Naive thymus-derived CD8-positive, alpha-beta T cell (primary cell): ENCODE measurements at regions not wholly inside any gene's neighbourhood (a gene's known extent, or its start where the extent isn't known, plus 50 kb on each side); places are given as distances from the start of the nearest gene placed in this dataset.
"Not testable (repeated sequence)": the region's sequence is repeated elsewhere in the genome, so short reads cannot be mapped to it uniquely, and the experiment has no call there.

ENCODE experiments used
- ATAC-seq, 2 donors: fragments of 150-1000 bp; cut with Tn5 transposase in 1 of 2; sonication (Bioruptor Pico), chemical (Tn5 transposase) in 1 of 2; 1 replicate in 1 of 2; 2 replicates in 1 of 2; pipeline ENCODE4 v1.10.0; 2021; ENCODE audit warnings: mild to moderate bottlenecking in 2 of 2, moderate library complexity in 2 of 2
- POLR2A ChIA-PET: fragments of 350-600 bp; sonication (Branson Sonifier 250); formaldehyde crosslinking; loops from one replicate; lab custom pipeline; 2021; ENCODE audit warnings: antibody characterized with exemption; lab: Charles Lee
- DNase-seq, 10 donors: peaks; one replicate each; pipeline versions ENCODE4 v3.0.0 to v3.0.0-alpha.2; 2020 to 2022
- H3K27ac Mint-ChIP-seq, 10 donors: one replicate each; pipeline ENCODE4 v1.8.0; 2020 to 2022; ENCODE audit warnings: mild to moderate bottlenecking in 10 of 10, mixed read lengths in 10 of 10, moderate library complexity in 4 of 10, inconsistent platforms in 1 of 10
- H3K27me3 Mint-ChIP-seq, 5 donors: one replicate each; pipeline ENCODE4 v1.8.0; 2021 to 2022; ENCODE audit warnings: mixed read lengths in 5 of 5
- H3K36me3 Mint-ChIP-seq, 3 donors: one replicate each; pipeline ENCODE4 v1.8.0; 2020 to 2022; ENCODE audit warnings: mixed read lengths in 3 of 3, mild to moderate bottlenecking in 2 of 3, inconsistent platforms in 1 of 3
- H3K4me1 Mint-ChIP-seq, 4 donors: one replicate each; pipeline ENCODE4 v1.8.0; 2021 to 2022; ENCODE audit warnings: mixed read lengths in 4 of 4
- H3K4me3 Mint-ChIP-seq, 10 donors: one replicate each; pipeline ENCODE4 v1.8.0; 2020 to 2022; ENCODE audit warnings: mild to moderate bottlenecking in 10 of 10, mixed read lengths in 10 of 10, moderate library complexity in 6 of 10, inconsistent platforms in 1 of 10
- H3K9me3 Mint-ChIP-seq, 9 donors: one replicate each; pipeline ENCODE4 v1.8.0; 2020 to 2022; ENCODE audit warnings: mixed read lengths in 9 of 9, mild to moderate bottlenecking in 3 of 9, inconsistent platforms in 1 of 9, moderate library complexity in 1 of 9

DNA sequence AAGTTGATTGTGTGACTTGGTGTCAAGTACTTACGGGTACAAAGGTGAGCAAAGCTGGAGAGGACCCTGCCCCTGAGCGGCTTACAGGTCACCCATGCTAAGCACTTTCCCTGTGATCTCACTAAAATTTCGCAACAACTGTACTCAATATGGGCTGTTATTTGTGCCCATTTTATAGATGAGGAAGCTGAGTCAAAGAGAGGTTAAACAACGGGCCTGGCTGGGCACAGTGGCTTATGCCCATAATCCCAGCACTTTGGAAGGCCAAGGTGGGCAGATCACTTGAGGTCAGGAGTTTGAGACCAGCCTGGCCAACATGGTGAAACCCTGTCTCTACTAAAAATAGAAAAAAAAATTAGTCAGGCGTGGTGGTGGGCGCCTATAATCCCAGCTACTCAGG, 67.5 kb upstream of the ARL8B start:
- H3K27ac Mint-ChIP-seq, H3K27me3 Mint-ChIP-seq, H3K36me3 Mint-ChIP-seq, H3K9me3 Mint-ChIP-seq, H3K4me3 Mint-ChIP-seq, ATAC-seq, DNase-seq: not testable (repeated sequence)
- POLR2A ChIA-PET = interaction anchor here (0.6 kb wide), 1 partner anchor 91 kb away, joined by 3 read pairs; no protein-coding TSS in a partner anchor
- H3K4me1 Mint-ChIP-seq = peaks cover 0 to 32% (median 3%) of the 10 kb centered on the region in 4 donors

DNA sequence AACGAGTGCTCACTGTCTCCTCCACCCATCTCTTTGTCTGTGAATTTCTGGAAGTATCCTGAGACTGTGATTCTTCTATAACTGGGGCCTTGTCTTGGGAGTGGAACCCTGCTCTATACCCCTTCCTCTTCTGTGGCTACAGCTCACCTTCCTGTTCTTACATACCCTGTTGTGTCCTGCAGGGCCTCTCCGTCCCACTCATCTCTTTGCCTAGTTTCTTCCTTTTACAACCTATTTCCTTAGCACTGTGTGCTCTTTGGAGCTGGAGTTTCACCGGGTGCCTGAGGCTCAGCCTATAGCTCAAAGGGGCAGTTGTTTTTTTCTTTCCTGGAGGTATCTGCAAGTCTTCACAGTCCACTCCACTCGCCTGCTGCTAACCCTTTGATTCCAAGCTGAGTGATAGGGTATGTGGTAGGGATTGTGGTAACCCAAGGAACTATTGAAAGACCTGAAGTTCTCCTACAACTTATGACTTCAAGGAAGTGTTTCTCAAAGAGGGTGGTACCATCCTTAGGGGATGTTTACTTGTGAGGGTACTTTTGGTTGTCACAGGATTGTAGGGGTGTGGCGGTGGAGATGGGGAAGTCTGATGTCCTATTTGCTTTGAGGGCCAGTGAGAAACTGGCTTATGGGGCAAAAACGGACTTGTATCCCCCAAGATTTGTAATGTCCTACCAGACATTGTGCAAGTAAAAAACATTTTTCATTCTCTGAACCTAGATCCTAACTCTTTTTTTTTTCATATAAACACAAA, 66.6 kb upstream of the ARL8B start:
- Mint-ChIP-seq H3K36me3 (no peaks in the 10 kb centered on the region), H3K27ac (no peak overlapping the region), H3K4me1 (peaks cover 0 to 32% (median 3%) of the 10 kb centered on the region in 4 donors), H3K9me3 (no peaks in the 10 kb centered on the region), H3K4me3 (no peak overlapping the region), H3K27me3 (peaks cover 0 to 7% (median 0%) of the 10 kb centered on the region in 5 donors)
- no peak for DNase-seq
- POLR2A ChIA-PET = no interaction called here
- no peak for ATAC-seq

DNA sequence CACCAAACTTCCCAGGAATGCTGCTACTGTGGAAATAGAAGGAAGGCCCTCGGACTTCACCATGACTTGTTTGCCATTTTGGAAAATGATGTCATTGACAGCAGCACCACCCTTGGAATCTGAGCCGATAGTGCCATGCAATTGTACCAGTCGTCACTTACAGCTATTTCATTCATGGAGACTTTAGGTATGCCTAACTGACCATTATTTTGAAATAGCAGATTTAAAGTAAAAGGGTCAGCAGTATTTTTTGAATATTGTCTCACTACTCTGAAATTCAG, 66.0 kb upstream of the ARL8B start:
- peaks cover 0 to 32% (median 3%) of the 10 kb centered on the region in 4 donors for H3K4me1 Mint-ChIP-seq
- POLR2A ChIA-PET = no interaction called here
- no peaks in the 10 kb centered on the region for H3K9me3 Mint-ChIP-seq
- no peaks in the 10 kb centered on the region for H3K36me3 Mint-ChIP-seq
- no peak overlapping the region for H3K27ac Mint-ChIP-seq
- no peak for DNase-seq
- no peak overlapping the region for H3K4me3 Mint-ChIP-seq
- peaks cover 0 to 7% (median 0%) of the 10 kb centered on the region in 5 donors for H3K27me3 Mint-ChIP-seq
- ATAC-seq = no peak

DNA sequence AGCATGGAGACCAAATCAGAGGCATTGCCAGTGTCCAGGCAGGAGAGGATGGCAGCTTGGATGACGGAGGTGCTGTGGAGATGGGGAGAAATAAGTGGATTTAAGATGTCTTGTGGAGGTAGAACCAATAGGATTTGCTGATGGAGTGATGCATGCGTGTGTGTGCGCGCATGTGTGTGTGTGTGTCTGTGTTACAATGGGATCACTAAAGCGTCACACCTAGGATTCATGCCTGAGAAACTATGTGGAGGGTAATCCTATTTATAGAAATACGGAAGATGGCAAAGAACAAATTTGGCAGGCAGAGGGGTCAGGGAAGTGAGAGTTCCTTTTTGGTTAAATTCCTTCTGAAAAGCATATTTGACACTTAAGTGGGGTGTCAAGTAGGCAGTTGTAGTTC, 64.8 kb upstream of the ARL8B start:
- H3K4me1 Mint-ChIP-seq = peaks cover 0 to 26% (median 3%) of the 10 kb centered on the region in 4 donors
- H3K4me3 Mint-ChIP-seq = no peak overlapping the region
- POLR2A ChIA-PET = interaction anchor here (0.8 to 1.4 kb wide), 2 partner anchors 344 to 346 kb away, joined by 5 to 7 read pairs; no protein-coding TSS in a partner anchor
- no peaks in the 10 kb centered on the region for H3K9me3 Mint-ChIP-seq
- no peaks in the 10 kb centered on the region for H3K36me3 Mint-ChIP-seq
- peaks cover 0 to 7% (median 3%) of the 10 kb centered on the region in 5 donors for H3K27me3 Mint-ChIP-seq
- peak overlapping the region in 1 of 10 donors; percentile 58 for H3K27ac Mint-ChIP-seq
- no peak for DNase-seq
- ATAC-seq = no peak

DNA sequence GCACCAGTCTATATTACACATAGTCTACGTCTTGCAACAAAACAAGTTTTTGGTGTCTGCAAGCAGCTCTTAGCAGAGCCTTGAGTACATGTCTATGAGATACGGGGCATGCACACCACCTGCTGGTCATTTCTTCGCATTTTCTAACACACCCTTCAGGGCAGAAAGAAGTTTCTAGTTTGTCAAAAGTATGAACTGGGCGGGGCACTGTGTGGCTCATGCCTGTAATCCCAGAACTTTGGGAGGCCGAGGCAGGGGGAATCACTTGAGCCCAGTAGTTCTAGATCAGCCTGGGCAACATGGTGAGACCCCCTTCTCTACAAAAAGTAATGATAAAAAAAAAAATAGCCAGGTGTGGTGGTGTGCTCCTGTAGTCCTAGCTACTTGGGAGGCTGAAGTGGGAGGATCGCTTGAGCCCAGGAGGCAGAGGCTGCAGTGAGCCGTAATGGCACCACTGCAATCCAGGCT, 64.2 kb upstream of the ARL8B start:
- POLR2A ChIA-PET = interaction anchor here (0.7 to 1.4 kb wide), 2 partner anchors 236 to 347 kb away, joined by 3 to 7 read pairs; no protein-coding TSS in a partner anchor
- DNase-seq = peak; percentile 17 to 80 (median 66)
- peaks cover 0 to 26% (median 3%) of the 10 kb centered on the region in 4 donors for H3K4me1 Mint-ChIP-seq

DNA sequence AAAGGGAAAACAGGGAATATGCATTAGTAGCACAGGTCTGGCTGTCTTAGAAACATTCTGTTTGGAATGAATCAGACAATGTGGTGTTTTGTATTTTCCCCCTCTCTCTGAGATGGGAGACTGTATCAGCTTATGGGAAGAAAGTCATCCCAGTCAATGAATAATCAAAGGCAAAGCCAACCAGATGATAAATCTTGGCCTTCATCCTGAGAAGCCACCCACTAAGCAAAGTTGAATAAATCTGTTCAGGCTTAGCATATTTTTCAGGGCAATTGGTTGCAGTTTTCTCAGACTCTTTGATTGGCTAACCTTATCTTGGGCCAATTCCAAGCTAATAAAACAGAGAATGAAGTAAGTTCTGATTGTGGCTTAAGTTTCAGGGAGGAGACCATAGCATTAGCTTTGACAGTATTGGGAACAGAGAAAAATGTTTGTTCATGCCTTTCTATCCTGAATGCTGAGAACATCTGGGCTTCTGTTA, 63.6 kb upstream of the ARL8B start:
- H3K27ac Mint-ChIP-seq = no peak overlapping the region

More for the DNA sequence above, 64.2 kb upstream of the ARL8B start:
- peaks cover 0 to 7% (median 3%) of the 10 kb centered on the region in 5 donors for H3K27me3 Mint-ChIP-seq
- peak; percentile 88 to 96 for ATAC-seq
- no peak overlapping the region for H3K4me3 Mint-ChIP-seq
- H3K36me3 Mint-ChIP-seq = no peaks in the 10 kb centered on the region
- H3K27ac Mint-ChIP-seq = no peak overlapping the region
- H3K9me3 Mint-ChIP-seq = no peaks in the 10 kb centered on the region

DNA sequence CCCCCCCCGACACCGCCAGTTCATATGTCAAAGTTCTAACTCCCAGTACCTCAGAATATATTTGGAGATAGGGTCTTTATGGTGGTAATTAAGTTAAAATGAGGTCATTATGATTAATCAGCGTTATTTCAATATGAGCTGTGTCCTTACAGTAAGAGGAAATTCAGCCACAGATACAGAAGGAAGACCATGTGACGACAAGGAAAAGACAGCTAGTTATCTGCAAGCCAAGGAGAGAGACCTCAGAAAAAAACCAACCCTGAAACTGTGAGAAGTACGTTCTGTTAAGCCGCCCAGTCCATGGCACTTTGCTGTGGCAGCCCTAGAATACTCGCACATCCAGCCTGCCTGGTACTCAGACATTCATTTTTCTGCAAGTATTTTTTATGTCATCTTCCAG, 62.3 kb upstream of the ARL8B start:
- no peak overlapping the region for H3K4me3 Mint-ChIP-seq
- DNase-seq (no peak), ATAC-seq (no peak)
- peaks cover 0 to 7% (median 4%) of the 10 kb centered on the region in 5 donors for H3K27me3 Mint-ChIP-seq
- no peaks in the 10 kb centered on the region for H3K36me3 Mint-ChIP-seq
- no peak overlapping the region for H3K27ac Mint-ChIP-seq
- H3K9me3 Mint-ChIP-seq = no peaks in the 10 kb centered on the region
- H3K4me1 Mint-ChIP-seq = peaks cover 0 to 21% (median 3%) of the 10 kb centered on the region in 4 donors
- POLR2A ChIA-PET = no interaction called here

More for the DNA sequence above, 63.6 kb upstream of the ARL8B start:
- ATAC-seq (no peak), DNase-seq (no peak)
- no peak overlapping the region for H3K4me3 Mint-ChIP-seq
- no peaks in the 10 kb centered on the region for H3K36me3 Mint-ChIP-seq
- H3K9me3 Mint-ChIP-seq = no peaks in the 10 kb centered on the region
- POLR2A ChIA-PET = interaction anchor here (1.4 kb wide), 1 partner anchor 347 kb away, joined by 7 read pairs; no protein-coding TSS in a partner anchor
- peaks cover 0 to 23% (median 3%) of the 10 kb centered on the region in 4 donors for H3K4me1 Mint-ChIP-seq
- H3K27me3 Mint-ChIP-seq = peaks cover 0 to 7% (median 3%) of the 10 kb centered on the region in 5 donors

DNA sequence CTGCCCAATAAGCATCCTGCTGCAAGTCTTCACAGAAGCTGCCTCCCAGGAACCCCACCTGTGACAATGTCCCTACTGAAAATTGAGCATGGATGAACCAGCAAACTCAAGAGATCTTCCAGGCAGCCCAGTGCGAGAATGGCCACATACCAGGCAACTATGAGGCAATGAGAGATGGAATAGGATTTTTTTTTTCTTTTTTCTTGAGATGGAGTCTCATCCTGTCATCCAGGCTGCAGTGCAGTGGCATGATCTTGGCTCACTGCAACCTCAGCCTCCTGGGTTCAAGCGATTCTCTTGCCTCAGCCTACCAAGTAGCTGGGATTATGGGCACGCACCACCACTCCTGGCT, 60.9 kb upstream of the ARL8B start:
- POLR2A ChIA-PET = no interaction called here
- Mint-ChIP-seq H3K36me3 (no peaks in the 10 kb centered on the region), H3K27ac (no peak overlapping the region), H3K9me3 (no peaks in the 10 kb centered on the region), H3K4me1 (peaks cover 0 to 10% (median 0%) of the 10 kb centered on the region in 4 donors), H3K27me3 (peaks cover 0 to 7% (median 4%) of the 10 kb centered on the region in 5 donors), H3K4me3 (no peak overlapping the region)
- DNase-seq (no peak), ATAC-seq (no peak)

DNA sequence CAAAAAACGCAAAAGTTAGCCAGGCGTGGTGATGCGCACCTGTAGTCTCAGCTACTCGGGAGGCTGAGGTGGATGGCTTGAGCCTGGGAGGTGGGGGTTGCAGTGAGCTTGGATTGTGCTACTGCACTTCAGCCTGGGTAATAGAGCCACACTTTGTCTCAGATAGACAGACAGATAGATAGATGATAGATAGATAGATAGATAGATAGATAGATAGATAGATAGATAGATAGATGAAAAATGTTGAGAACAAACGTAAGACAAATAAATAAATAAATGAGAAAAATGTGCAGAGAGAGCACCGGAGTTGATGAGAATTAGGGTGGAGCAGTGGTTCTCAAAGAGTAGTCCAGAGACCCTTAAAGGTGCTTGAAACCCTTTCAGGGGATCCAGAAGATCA, 58.4 kb upstream of the ARL8B start:
- Mint-ChIP-seq H3K4me1 (no peaks in the 10 kb centered on the region), H3K27ac (no peak overlapping the region), H3K36me3 (no peaks in the 10 kb centered on the region), H3K27me3 (peaks cover 0 to 5% (median 4%) of the 10 kb centered on the region in 5 donors), H3K4me3 (no peak overlapping the region), H3K9me3 (no peaks in the 10 kb centered on the region)
- ATAC-seq = no peak
- DNase-seq = no peak
- POLR2A ChIA-PET = no interaction called here

DNA sequence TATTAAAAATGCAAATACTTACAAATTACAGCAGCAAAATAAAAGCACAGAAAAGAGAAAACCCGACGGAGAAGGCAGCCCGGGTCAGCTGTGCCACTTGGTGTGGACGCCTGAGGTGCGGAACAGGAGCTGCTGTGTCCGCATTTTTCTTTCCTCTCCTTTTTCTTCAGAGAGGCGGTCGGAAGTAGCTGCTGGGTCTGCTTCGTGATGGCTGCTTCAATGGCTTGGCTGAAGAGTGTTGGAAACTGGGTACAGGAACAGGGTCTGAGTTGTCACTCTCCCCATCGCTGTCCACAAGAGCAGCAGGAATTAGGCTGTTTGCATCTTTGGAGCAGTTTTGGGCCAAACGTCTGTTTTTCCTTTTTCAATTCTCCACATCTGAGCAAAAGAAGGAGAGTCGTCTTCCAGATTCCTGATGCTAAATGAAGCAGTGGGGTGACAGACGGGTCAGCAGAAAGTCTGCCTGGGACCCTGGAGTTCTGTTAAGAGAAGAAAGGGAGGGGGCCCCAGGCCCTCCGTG, 53.5 kb upstream of the ARL8B start:
- Mint-ChIP-seq H3K4me1 (no peaks in the 10 kb centered on the region), H3K36me3 (no peaks in the 10 kb centered on the region), H3K9me3 (no peaks in the 10 kb centered on the region), H3K27ac (no peak overlapping the region), H3K4me3 (no peak overlapping the region), H3K27me3 (peaks cover 0 to 8% (median 3%) of the 10 kb centered on the region in 5 donors)
- ATAC-seq (no peak), DNase-seq (no peak)
- POLR2A ChIA-PET = no interaction called here

DNA sequence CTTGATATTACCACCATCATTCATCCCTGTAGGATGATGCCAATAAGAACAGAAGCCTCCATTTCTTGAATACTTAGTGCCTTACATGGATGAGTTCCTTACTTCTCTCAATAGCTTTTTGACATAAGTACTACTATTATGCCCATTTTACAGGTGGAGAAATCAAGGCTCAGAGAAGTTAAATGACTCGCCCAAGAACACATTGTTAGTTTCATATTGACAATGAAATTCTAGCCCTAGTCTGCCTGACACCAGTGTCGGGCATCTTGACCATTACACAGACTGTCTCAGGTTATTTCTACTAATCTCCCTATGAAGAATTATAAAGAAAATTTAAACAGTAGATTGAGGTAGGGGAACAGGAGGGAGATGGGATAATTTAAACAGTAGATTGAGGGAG, 52.5 kb upstream of the ARL8B start:
- POLR2A ChIA-PET = interaction anchor here (0.6 kb wide), 1 partner anchor 172 kb away, joined by 4 read pairs; no protein-coding TSS in a partner anchor
- DNase-seq = no peak
- Mint-ChIP-seq H3K9me3 (no peaks in the 10 kb centered on the region), H3K36me3 (no peaks in the 10 kb centered on the region), H3K27me3 (peaks cover 0 to 8% (median 0%) of the 10 kb centered on the region in 5 donors), H3K4me3 (no peak overlapping the region), H3K27ac (no peak overlapping the region), H3K4me1 (no peaks in the 10 kb centered on the region)
- no peak for ATAC-seq

DNA sequence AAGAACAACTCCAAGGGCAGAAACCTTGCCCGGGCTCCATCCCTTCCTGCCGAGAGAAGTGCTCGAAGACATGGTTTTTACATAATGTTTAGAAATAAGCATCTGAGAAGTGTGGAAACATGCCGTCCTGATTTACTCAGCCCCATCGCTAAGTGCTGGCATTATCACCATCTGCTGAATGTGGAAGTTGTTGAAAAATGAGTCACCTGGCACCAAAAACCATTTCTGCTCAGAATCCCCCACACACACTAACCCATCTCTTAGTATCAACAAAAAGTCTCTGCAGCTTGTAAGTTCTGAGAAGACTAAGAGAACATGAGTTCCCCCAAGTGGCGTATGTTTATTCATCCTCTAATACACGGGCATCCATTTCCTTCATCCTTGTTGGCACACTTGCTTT, 51.0 kb upstream of the ARL8B start:
- no peak for DNase-seq
- Mint-ChIP-seq H3K27ac (no peak overlapping the region), H3K4me1 (no peaks in the 10 kb centered on the region), H3K4me3 (no peak overlapping the region), H3K27me3 (peaks cover 0 to 8% (median 0%) of the 10 kb centered on the region in 5 donors), H3K36me3 (no peaks in the 10 kb centered on the region), H3K9me3 (no peaks in the 10 kb centered on the region)
- ATAC-seq = no peak
- POLR2A ChIA-PET = no interaction called here

DNA sequence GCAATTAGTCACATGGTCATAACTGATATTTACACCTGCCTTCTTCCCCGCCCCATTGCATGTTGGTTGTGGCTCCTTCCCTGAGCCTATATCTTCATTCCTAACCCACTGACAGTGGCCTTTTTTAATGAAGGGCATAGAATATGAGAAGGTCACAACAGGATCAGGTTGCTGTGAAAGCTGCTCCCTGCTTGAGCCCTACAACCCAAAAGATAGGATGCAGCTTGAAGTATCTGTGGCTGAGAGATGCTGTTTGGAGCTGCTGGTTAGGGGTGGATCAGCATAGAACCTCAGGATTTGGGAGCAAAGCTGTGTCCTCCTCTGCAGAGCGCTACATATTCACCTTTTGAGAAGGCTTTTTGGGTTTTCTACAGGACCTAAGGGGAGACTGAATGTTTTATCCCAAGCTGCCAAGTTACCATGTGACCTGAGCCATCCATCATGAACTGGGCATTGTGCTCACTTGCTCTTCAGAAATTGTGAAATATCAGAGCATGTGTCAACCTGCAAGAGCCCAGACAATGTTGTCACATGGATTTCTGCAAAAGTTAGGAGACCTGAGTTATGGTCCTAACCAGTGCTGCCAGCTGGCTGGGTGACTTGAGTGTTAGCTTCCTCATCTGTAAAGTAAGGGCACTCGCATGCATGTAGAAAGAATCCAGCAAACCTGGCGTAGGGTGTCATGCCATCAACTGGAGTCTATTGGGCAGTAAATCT, 49.8 kb upstream of the ARL8B start:
- Mint-ChIP-seq H3K36me3 (no peaks in the 10 kb centered on the region), H3K4me3 (no peak overlapping the region), H3K9me3 (no peaks in the 10 kb centered on the region), H3K4me1 (no peaks in the 10 kb centered on the region), H3K27ac (peak overlapping the region in 1 of 10 donors; percentile 46), H3K27me3 (peaks cover 0 to 8% (median 0%) of the 10 kb centered on the region in 5 donors)
- no peak for DNase-seq
- ATAC-seq = no peak
- POLR2A ChIA-PET = no interaction called here
